HUDEP-2 (cell line): ENCODE measurements at regions not wholly inside any gene's neighbourhood (a gene's known extent, or its start where the extent isn't known, plus 50 kb on each side); places are given as distances from the start of the nearest gene placed in this dataset.
"Not testable (repeated sequence)": the region's sequence is repeated elsewhere in the genome, so short reads cannot be mapped to it uniquely, and the experiment has no call there.

Source experiments
- DNase-seq, 76 experiments: peaks; one replicate each; lab custom pipeline; 2025; ENCODE audit not compliant: unreplicated experiment in 76 of 76; lab: John Stamatoyannopoulos, UW

- DNase-seq: no peak
These were observed 80.8 kb downstream of the C21orf91 start for GRCh38 chr21:17738176-17738953.

GRCh38 chr21:17736072-17736471, 83.1 kb downstream of the C21orf91 start:
- no peak for DNase-seq

DNA sequence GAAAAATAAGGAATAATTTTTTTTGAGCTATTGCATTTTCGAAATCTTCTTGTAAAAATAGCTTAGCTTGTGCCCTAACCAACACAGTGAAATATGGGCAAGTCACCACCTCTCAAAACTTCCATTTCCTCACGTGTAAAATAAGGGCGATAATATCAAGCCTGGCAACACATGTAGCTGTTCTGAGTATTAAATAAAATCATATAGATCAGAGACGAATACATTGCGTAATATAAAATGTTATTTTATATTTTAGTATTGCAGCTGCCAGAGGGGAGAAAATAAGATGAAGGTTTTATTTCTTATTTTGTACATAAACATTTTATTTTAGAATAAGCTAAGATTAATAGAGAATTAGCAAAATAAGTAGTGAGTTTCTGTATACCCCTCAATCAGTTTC, 85.9 kb downstream of the C21orf91 start:
- no peak for DNase-seq

- DNase-seq: no peak
These were observed 86.8 kb downstream of the C21orf91 start for GRCh38 chr21:17732306-17732705.

GRCh38 chr21:17731554-17731953, 87.6 kb downstream of the C21orf91 start:
- DNase-seq: no peak

DNA sequence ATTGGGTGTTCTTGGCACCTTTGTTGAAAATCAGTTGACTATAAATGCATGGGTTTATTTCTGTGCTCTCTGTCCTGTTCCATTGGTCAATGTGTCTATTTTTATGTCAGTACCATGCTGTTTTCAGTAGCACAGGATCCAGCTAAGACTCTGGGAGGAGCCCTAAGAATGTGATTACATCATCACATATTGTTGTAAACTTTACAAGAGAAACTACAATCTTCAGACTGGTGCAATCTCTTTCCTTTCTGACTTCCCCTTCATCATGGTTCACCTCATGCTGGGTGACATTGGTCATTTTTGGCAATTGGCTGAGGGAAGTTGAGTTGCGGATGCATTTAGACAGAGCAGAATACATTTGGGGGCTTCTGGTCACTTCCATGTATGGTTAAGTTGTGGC, 88.4 kb downstream of the C21orf91 start:
- no peak for DNase-seq

GRCh38 chr21:17729455-17729854, 89.7 kb downstream of the C21orf91 start:
- no peak for DNase-seq

DNA sequence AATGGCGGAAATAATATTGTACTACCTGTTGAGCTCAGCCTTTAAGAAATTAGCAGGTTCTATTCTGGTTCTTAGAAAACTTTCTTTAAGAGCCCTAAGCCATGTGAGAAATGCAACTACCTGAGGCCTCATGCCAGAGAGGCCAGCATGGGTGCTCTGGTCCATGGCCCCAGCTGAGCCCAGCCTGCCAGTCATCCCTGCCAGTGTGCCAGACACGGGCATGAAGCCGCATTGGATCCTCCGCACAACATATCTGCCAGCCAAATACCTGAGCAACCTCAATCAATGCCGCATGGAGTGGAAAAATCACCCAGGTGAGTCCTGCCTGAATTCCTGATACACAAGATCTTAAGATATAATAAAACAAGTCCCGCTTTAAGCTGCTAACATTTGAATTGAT, 91.8 kb downstream of the C21orf91 start:
- no peak for DNase-seq

GRCh38 chr21:17726047-17726829, 92.9 kb downstream of the C21orf91 start:
- DNase-seq: peak in 4 of 76 experiments; percentile 4 to 14 (median 8)

DNA sequence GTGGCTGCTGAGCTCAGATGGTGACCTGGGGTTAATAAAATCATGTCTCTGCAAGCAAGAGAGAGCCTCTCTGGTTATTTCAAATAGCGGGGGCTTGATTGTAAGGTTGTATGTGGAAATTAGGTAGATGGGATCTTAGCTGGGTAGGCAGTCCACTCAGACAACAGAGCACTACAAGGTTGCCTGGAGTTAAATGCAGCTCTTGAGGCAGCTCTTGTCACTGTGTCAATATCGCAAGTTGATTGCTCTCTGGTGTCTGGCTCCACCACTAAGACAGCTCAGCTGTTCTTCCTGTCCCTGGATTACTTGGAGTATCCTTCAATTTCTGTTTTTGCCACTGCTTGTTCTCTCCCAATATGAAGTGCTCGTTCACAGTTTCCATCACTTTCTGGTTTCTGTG, 93.8 kb downstream of the C21orf91 start:
- no peak for DNase-seq

DNA sequence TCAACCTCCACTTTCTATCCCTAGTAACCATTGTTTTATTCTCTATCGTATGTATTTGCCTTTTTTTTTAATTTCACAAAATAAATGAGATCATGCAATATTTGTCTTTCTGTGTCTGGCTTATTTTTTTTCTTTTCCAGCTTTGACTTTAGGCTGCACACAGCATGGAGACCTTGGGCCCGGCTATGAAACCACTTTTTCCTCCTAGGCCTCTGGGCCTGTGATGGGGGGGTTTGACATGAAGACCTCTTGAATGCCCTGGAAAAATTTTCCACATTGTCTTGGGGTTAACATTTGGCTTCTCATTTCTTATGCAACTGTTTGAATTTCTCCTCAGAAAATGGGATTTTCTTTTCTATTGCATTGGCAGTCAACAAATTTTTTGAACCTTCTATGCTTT, 100.2 kb upstream of the BTG3 start:
- no peak for DNase-seq

DNA sequence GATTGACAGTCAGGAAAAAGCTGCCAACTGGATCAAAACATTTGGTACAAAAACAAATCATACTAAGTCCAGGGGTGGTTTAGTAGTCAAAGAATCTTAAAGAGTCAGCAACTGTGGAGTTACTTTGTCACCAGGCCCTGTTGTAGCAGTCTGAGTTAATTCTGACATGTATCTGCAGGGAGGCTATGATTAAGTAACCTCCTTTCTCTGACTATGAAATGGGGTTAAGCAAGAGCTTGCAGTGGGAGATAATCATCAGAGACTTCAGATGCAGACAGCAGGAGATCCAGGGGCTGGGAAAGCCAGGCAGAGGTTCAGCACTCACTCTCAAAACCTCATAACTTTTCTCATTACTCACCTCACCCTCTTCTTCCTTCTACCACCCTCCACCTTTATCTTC, 99.2 kb upstream of the BTG3 start:
- no peak for DNase-seq

DNA sequence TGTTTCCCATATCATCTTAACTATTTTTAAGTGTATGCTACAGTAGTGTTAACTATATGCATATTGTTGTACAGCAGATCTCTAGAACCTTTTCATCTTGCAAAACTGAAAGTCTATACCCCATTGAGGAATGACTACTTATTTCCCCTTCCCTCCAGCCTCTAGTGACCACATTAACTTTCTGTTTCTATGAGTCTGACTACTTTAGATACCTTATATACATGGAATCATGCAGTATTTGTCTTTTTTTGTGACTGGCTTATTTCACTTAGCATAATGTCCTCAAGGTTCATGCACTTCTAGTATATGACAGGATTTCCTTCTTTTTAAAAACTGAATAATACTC, 96.5 kb upstream of the BTG3 start:
- no peak for DNase-seq

- DNase-seq: no peak
These were observed 96.0 kb upstream of the BTG3 start for GRCh38 chr21:17708522-17709265.

- no peak for DNase-seq
These were observed 87.0 kb upstream of the BTG3 start for GRCh38 chr21:17699524-17700189.

GRCh38 chr21:17697473-17697872, 84.8 kb upstream of the BTG3 start:
- DNase-seq: no peak

GRCh38 chr21:17694416-17694815, 81.7 kb upstream of the BTG3 start:
- not testable (repeated sequence) for DNase-seq

GRCh38 chr21:17693801-17694200, 81.1 kb upstream of the BTG3 start:
- no peak for DNase-seq

GRCh38 chr21:17690078-17690494, 77.4 kb upstream of the BTG3 start:
- no peak for DNase-seq

- peak in 26 of 76 experiments; percentile 6 to 75 (median 26) for DNase-seq
These were observed 76.5 kb upstream of the BTG3 start for GRCh38 chr21:17688912-17689874.
